ENCODE measurements at regions not wholly inside any gene's neighbourhood (a gene's known extent, or its start where the extent isn't known, plus 50 kb on each side); places are given as distances from the start of the nearest gene placed in this dataset.

- DNase-seq (ENCODE audit: low read depth): no peak
Measured at GRCh38 chr3:64943866-64944265, 256.1 kb upstream of the ADAMTS9 start.

DNA sequence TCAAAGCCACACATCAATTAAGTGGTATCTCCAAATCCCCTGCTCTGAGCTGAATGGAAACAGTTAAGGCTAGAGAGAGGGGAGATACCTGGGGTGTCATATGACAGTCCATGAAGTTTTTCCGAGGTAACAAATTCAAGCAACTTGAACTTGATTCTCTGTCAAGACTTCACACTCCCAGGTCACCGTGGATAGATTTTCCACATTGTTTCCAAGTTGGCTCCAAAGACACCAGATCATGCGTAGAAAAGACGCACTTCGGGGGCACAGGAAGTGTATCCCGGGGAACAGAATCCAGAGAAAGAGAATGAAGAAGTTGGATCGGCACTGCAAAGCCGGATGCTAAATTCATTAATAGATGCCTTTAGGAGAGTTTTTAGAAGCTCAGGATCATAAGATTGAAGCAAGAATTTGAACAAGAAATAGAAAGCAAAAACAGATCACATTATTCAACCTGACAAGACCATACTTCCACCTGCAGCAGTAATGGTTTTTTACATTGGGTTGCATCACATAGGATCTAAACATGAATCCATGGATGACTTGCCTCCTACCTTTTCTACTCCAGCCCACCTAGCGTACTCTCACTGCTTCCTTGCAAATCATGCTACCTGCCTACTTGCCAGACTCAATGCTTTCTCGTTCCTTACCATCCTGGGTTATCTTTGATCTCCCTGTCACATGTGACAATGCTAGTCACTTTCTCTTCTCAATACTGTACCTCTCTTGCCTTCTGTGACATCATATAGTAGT is 253.0 kb upstream of the ADAMTS9 start:
- no peak for DNase-seq (ENCODE audit: low read depth)

- DNase-seq (ENCODE audit: low read depth): no peak
Measured at GRCh38 chr3:64939747-64940450, 252.1 kb upstream of the ADAMTS9 start.

DNA sequence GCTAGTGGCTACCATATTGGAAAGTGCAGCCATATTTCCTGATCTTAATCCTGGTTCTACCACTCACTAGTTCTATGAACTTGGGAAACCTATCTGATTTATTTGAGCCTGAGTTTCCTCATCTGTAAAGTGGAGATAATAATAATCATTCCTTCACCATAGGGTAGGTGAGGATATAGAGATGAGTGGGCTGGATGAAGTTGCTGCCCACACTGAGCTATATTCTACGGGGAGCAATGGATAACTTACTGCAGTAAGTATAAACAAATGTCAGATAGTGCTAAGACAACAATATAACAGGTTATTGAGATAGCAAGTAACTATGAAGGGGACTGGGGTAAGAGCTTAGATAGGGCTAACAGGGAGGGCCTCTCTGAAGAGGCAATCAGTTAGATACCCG is 251.5 kb upstream of the ADAMTS9 start:
- no peak for DNase-seq (ENCODE audit: low read depth)

GRCh38 chr3:64936556-64936955 is 248.8 kb upstream of the ADAMTS9 start:
- no peak for DNase-seq (ENCODE audit: low read depth)

GRCh38 chr3:64935971-64936370 is 248.2 kb upstream of the ADAMTS9 start:
- no peak for DNase-seq (ENCODE audit: low read depth)

- DNase-seq (ENCODE audit: low read depth): no peak
Measured at GRCh38 chr3:64932666-64933342, 245.0 kb upstream of the ADAMTS9 start.

GRCh38 chr3:64932016-64932518 is 244.3 kb upstream of the ADAMTS9 start:
- DNase-seq (ENCODE audit: low read depth): no peak

- DNase-seq (ENCODE audit: low read depth): no peak
Measured at GRCh38 chr3:64930891-64931290, 243.1 kb upstream of the ADAMTS9 start.

GRCh38 chr3:64928683-64929082 is 240.9 kb upstream of the ADAMTS9 start:
- no peak for DNase-seq (ENCODE audit: low read depth)

- DNase-seq (ENCODE audit: low read depth): no peak
Measured at GRCh38 chr3:64927689-64928088, 239.9 kb upstream of the ADAMTS9 start.

DNA sequence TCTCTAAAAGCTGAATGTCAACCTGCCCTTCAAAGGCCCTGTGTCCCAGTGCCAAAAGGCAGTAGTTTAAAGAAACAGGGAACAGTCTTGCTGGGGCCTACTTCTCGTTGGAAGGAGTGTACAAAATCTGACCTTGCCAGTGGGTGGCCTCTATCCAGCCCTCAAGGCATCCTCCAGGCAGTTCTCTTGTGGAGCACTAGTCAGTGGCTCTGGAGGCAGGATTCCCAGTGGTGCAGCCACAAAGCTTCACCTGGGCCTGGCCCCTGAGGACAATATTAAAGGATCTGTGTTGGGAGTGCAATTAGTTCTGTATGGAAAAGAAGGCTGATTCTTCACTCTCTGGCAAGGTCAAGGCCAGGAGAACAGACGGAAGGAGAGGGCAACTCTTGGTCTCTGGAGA is 237.8 kb upstream of the ADAMTS9 start:
- DNase-seq (ENCODE audit: low read depth): no peak

GRCh38 chr3:64924961-64925360 is 237.2 kb upstream of the ADAMTS9 start:
- DNase-seq (ENCODE audit: low read depth): no peak

GRCh38 chr3:64922213-64922612 is 234.4 kb upstream of the ADAMTS9 start:
- no peak for DNase-seq (ENCODE audit: low read depth)

DNA sequence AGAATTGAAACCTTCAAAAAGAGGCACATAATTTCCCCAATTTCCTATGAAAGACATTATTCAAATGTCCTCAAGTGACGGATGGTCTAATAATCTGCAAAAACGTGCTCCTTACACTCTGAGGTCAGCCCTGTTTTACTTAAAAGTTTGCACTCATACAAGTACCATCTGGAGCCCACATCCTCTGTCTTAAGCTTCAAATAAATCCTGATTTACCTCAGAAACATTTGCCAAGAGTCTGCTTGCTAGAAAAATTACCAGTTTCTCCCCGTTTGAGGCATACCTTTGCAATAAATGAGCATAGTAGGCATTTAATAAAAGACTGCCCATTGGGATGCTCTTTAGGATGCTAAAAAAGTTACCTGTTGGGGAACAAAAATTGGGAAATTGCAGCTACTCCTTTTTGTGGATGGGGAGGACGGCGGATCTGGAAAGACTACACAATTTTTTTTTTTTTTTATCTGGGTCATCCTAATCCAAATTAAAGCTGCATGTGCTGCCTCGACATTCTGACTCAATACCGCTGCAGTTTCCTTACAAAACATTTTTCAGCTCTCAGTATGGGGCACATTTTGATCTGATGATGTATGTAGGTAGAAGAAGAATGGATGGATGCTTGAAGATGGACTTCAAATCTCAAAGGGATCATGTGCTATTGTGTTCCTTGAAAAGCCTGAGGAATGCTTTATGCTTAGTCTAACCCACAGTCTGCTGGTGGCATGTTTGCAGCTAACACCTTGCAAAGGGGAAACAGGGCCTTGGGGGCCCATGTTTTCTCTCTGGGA is 233.7 kb upstream of the ADAMTS9 start:
- no peak for DNase-seq (ENCODE audit: low read depth)

GRCh38 chr3:64919934-64920333 is 232.1 kb upstream of the ADAMTS9 start:
- DNase-seq (ENCODE audit: low read depth): no peak

GRCh38 chr3:64918989-64919388 is 231.2 kb upstream of the ADAMTS9 start:
- no peak for DNase-seq (ENCODE audit: low read depth)

GRCh38 chr3:64917914-64918453 is 230.2 kb upstream of the ADAMTS9 start:
- DNase-seq (ENCODE audit: low read depth): no peak

GRCh38 chr3:64916937-64917336 is 229.1 kb upstream of the ADAMTS9 start:
- DNase-seq (ENCODE audit: low read depth): no peak

- no peak for DNase-seq (ENCODE audit: low read depth)
Measured at GRCh38 chr3:64916192-64916798, 228.5 kb upstream of the ADAMTS9 start.

DNA sequence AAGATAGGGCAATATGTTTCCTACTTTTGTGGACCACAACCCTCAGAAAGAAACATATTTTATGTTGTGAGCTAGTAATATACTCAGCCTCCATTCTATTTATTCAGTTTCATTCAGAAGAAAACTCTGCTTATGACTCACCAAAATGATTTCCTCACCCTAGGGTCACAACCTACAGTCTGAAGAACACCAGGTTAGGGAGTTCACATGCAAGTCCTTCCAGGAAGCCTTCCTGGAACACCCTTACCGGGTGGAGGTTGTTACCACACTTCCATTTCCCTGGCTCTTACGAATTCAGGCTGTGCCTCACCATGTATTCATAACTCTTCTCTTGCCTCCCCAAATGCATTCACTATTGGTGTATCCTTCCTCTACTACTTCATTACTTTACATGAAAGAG is 228.0 kb upstream of the ADAMTS9 start:
- peak; percentile 18 for DNase-seq (ENCODE audit: low read depth)
